HG03565 (cell line): ENCODE measurements at regions not wholly inside any gene's neighbourhood (a gene's known extent, or its start where the extent isn't known, plus 50 kb on each side); places are given as distances from the start of the nearest gene placed in this dataset.

ENCODE experiments used
- ATAC-seq: cut with Tn5 transposase; IDR thresholded peaks from one replicate; pipeline ENCODE4 v1.9.1; 2021; ENCODE audit warnings: mild to moderate bottlenecking, moderate library complexity; ENCODE audit not compliant: unreplicated experiment

DNA sequence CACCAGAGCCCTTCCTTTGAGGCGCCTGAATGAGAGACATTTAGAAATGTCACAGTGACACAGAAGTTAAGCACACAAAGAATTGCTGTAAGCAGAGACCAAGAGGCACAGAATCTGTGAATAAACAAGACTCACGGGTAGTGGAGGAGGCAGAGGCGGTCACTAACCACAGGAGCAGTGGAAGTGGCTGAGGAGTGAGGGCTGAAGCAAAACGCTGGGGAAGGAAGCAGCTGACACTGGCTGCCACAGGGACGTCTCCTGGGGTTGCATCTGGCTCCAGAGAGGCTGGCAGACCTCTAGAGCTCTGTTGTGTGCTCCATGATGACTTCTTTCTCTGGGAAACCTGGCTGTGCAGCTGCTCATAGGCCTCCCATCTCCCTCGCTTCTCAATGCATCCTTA lies 65.0 kb upstream of the SLC2A12 start:
- no peak for ATAC-seq

GRCh38 chr6:134115715-134116074 lies 63.3 kb upstream of the SLC2A12 start:
- ATAC-seq, result no peak

DNA sequence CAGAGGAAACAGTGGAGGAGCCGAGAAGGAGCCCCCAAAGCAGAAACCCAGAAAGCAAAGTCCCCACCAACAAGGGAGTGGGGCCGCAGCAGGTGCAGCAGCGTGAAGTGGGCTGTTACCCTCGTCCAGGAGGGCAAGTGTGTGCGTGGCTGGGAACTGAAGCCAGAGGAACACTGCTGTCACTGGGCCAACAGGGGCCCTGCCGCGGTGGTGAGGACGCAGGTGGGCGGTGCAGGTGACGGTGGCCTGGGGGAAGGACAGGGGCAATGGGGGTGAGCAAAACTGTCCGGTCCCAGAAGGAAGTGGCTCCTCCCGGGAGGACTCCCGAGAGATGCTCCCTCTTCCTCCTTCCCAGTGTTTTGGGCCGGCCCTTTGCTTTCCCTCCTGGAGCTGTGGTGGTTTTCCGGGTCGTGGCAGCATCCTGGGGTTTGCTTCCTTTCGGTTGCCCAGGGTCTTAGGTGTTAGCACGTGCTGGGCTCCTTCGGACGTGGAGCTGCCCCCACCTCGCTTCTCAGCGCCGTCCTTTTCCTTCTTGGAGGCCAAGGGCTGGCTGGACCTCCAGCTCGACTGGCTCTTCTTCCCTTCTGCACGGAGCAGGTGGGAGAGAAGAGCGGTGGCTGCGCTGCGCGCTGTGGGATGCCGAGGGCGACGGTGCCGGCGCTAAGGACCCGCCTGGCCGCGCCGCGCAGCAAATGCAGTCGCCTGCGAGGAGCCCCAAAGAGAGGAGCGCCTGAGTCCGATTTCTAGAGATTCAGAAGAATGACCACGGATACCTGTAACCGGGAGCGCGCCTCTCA lies 62.7 kb upstream of the SLC2A12 start:
- no peak for ATAC-seq

- ATAC-seq, result no peak
Observed at GRCh38 chr6:134114489-134114888, 62.1 kb upstream of the SLC2A12 start.

DNA sequence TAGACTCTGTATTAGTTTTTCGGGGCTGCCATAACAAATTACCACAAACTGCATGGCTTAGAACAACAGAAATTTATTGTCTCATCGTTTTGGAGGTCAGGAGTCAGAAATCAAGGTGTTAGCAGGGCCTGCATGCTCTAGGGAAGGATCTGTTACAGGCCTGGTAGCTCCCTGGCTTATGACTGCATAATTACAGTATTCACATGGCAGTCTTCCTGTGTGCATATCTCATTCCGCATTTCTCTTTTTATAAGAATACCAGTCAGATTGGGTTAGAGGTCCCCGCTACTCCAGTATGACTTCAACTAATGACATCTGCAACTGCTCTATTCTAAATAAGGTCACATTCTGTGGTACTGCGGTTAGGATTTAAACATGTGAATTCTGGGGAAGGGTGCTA lies 59.3 kb upstream of the SLC2A12 start:
- no peak for ATAC-seq

- ATAC-seq, result peak; percentile 65
Observed at GRCh38 chr6:134111062-134111677, 58.7 kb upstream of the SLC2A12 start.

DNA sequence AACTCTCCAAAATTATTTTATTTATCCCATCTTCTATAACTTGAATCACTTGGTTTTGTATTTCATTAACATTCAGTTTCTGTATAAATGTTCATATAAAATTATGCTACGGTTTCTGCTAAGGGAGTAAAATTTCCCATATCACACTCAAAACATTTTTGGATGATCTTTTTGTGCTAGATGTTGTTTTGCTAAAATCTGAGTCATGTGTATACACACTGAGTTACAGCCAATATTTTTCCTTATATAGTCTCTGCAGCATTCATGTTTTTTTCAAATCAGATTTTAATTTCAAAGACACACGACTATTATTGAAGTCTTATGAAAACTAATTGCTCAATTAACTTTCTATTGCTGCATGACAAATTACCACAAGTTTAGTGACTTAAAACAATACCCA lies 54.3 kb upstream of the SLC2A12 start:
- no peak for ATAC-seq

- no peak for ATAC-seq
Observed at GRCh38 chr6:134105940-134106339, 53.5 kb upstream of the SLC2A12 start.

GRCh38 chr6:134103006-134103405 lies 50.6 kb upstream of the SLC2A12 start:
- ATAC-seq, result no peak
